Endothelial cell of umbilical vein (primary cell): ENCODE measurements at regions not wholly inside any gene's neighbourhood (a gene's known extent, or its start where the extent isn't known, plus 50 kb on each side); places are given as distances from the start of the nearest gene placed in this dataset.

Experiments used
- BruUV-seq: library from RNA; stranded (reverse); fragments of 400-500 nt; replicated peaks from 2 replicates; lab custom pipeline; 2021; lab: Mats Ljungman, UMichigan
- CTCF ChIA-PET: fragments of 300-600, 350-600 bp; sonication (Branson Sonifier 250); formaldehyde crosslinking; loops from one replicate; lab custom pipeline; 2021; ENCODE audit warnings: antibody characterized with exemption, inconsistent platforms; lab: Charles Lee
- POLR2A ChIA-PET: fragments of 300-600, 350-600 bp; sonication (Branson Sonifier 250); formaldehyde crosslinking; loops from one replicate; lab custom pipeline; 2021; ENCODE audit warnings: antibody characterized with exemption, inconsistent platforms; lab: Charles Lee
- DNase-seq: peaks from one replicate; pipeline ENCODE4 v3.0.0-alpha.2; 2011; ENCODE audit warnings: low read depth, low spot score
- FAIRE-seq: peaks from 2 replicates; lab custom pipeline; 2011; peaks lifted over from hg19 to GRCh38; lab: Jason Lieb, UNC
- H2AFZ ChIP-seq: 2 replicates; pipeline ENCODE4 v1.6.0; 2012; ENCODE audit warnings: low read depth, low read length, control low read depth, inconsistent platforms
- H3K27ac ChIP-seq: 2 replicates; pipeline ENCODE4 v1.5.1; 2011; ENCODE audit warnings: low read depth, mild to moderate bottlenecking, control low read depth, low read length, moderate library complexity; ENCODE audit not compliant: insufficient read depth
- H3K27me3 ChIP-seq, 2 experiments: 2 replicates each; pipeline versions ENCODE4 v1.6.0 to v1.6.1; 2011; ENCODE audit warnings: low read length in 2 of 2, mixed read lengths in 1 of 2; ENCODE audit not compliant: control insufficient read depth in 2 of 2, insufficient read depth in 2 of 2
- H3K36me3 ChIP-seq, 2 experiments: 2 replicates in 1 of 2; 3 replicates in 1 of 2; pipeline ENCODE4 v1.5.1; 2011; ENCODE audit warnings: low read length in 2 of 2, mild to moderate bottlenecking in 1 of 2, moderate library complexity in 1 of 2; ENCODE audit not compliant: control insufficient read depth in 2 of 2, insufficient read depth in 2 of 2; ENCODE audit errors: extremely low read depth in 1 of 2
- H3K4me1 ChIP-seq: 3 replicates; pipeline ENCODE4 v1.5.1; 2011; ENCODE audit warnings: mild to moderate bottlenecking, low read length; ENCODE audit not compliant: control insufficient read depth, insufficient read depth; ENCODE audit errors: extremely low read depth
- H3K4me2 ChIP-seq: 2 replicates; pipeline ENCODE4 v1.6.1; 2011; ENCODE audit warnings: low read length, control low read depth, mixed read lengths; ENCODE audit not compliant: insufficient read depth
- H3K4me3 ChIP-seq, 3 experiments: fragments of 200-600 bp in 1 of 3; sonication (generic), shearing (Covaris generic) in 1 of 3; replicated peaks in 1 of 3; 2 replicates each; pipeline ENCODE4 v1.5.1; 2011 to 2016; ENCODE audit warnings: control low read depth in 3 of 3, low read length in 3 of 3, mild to moderate bottlenecking in 2 of 3, inconsistent platforms in 1 of 3, low read depth in 1 of 3, moderate library complexity in 1 of 3; ENCODE audit not compliant: insufficient read depth in 1 of 3
- H3K79me2 ChIP-seq: 2 replicates; pipeline ENCODE4 v1.6.0; 2012; ENCODE audit warnings: low read length, inconsistent platforms; ENCODE audit not compliant: control insufficient read depth, insufficient read depth
- H3K9ac ChIP-seq: replicated peaks from 2 replicates; pipeline ENCODE3; 2011; ENCODE audit warnings: low read length, control low read depth; ENCODE audit not compliant: insufficient read depth; ENCODE audit errors: extremely low read depth
- H3K9me1 ChIP-seq: replicated peaks from 3 replicates; pipeline ENCODE4 v1.6.0; 2011; ENCODE audit warnings: mild to moderate bottlenecking, low read length; ENCODE audit not compliant: control insufficient read depth, insufficient read depth; ENCODE audit errors: extremely low read depth
- H3K9me3 ChIP-seq: replicated peaks from 2 replicates; pipeline ENCODE4 v1.5.1; 2012; ENCODE audit warnings: low read length, inconsistent platforms; ENCODE audit not compliant: control insufficient read depth, insufficient read depth
- H4K20me1 ChIP-seq: replicated peaks from 2 replicates; pipeline ENCODE3; 2011; ENCODE audit warnings: mild to moderate bottlenecking, low read length; ENCODE audit not compliant: control insufficient read depth, insufficient read depth; ENCODE audit errors: extremely low read depth
- EZH2 ChIP-seq: IDR thresholded peaks from 2 replicates; pipeline ENCODE4 v1.6.1; 2012; ENCODE audit warnings: borderline replicate concordance, low read depth, mild to moderate bottlenecking, moderate library complexity, low read length, inconsistent platforms; ENCODE audit not compliant: severe bottlenecking
- FOS ChIP-seq: IDR thresholded peaks from 2 replicates; pipeline ENCODE4 v1.6.1; 2011; ENCODE audit warnings: mild to moderate bottlenecking, low read length, moderate library complexity, borderline replicate concordance; ENCODE audit not compliant: insufficient read depth
- GATA2 ChIP-seq: IDR thresholded peaks from 2 replicates; pipeline ENCODE4 v1.7.0; 2011; ENCODE audit warnings: low read depth, mild to moderate bottlenecking, moderate library complexity, mixed read lengths, low read length; ENCODE audit not compliant: insufficient read length, insufficient read depth
- JUN ChIP-seq: IDR thresholded peaks from 2 replicates; pipeline ENCODE4 v1.6.1; 2011; ENCODE audit warnings: borderline replicate concordance, low read depth; ENCODE audit not compliant: insufficient read length, insufficient read depth
- MYC ChIP-seq: IDR thresholded peaks from one replicate; pipeline ENCODE4 v1.6.1; 2011; ENCODE audit warnings: mild to moderate bottlenecking, low read depth, low read length
- POLR2A ChIP-seq: IDR thresholded peaks from 2 replicates; pipeline ENCODE4 v1.6.1; 2012; ENCODE audit warnings: low read depth, mild to moderate bottlenecking, control low read depth, low read length
- POLR2AphosphoS5 ChIP-seq: IDR thresholded peaks from 2 replicates; pipeline ENCODE4 v1.6.1; 2012; ENCODE audit warnings: low read depth, mild to moderate bottlenecking, control low read depth, low read length, moderate library complexity; ENCODE audit not compliant: insufficient read depth
- dilution Hi-C: fragments of 300-500 bp; cut with MboI; formaldehyde crosslinking; loops from one replicate; pipeline ENCODE4 v1.15.0; 2019; ENCODE audit warnings: low sequenced_read_pairs; ENCODE audit not compliant: extremely low pct_ligation_motif_present
- intact Hi-C: fragments of 100-400 bp; cut with micrococcal nuclease; formaldehyde crosslinking; loops from one replicate; pipeline ENCODE4 v1.10.0; 2022
- TF ChIP-seq, protein P1 (sequence below), 2 donors: IDR thresholded peaks; 1 replicate in 1 of 2; 2 replicates in 1 of 2; pipeline ENCODE4 v1.5.1; 2011; ENCODE audit warnings: low read length in 2 of 2, mild to moderate bottlenecking in 2 of 2, moderate library complexity in 2 of 2, control low read depth in 1 of 2, inconsistent platforms in 1 of 2, low read depth in 1 of 2; ENCODE audit not compliant: insufficient read depth in 1 of 2; ENCODE audit errors: extremely low read depth in 1 of 2
- TF ChIP-seq, protein P2 (sequence below): IDR thresholded peaks from 2 replicates; pipeline ENCODE4 v1.6.1; 2011; ENCODE audit not compliant: insufficient read depth, insufficient read length

DNA sequence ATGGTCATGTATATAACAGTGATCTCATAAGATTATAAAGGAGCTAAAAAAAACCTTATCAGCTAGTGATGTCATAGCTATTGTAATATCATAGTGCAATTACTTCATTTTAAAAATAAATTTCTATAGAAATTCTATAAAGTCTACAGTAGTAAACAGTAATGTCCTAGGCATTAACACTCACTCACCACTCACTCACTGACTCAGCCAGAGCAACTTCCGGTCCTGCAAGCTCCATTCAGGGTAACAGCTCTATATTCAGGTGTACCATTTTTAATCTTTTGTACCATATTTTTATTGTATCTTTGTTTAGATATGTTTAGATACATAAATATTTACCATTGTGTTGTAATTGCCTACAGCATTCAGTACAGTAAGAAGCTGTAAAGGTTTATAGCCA, 524.4 kb upstream of the CDH5 start:
- Histone ChIP-seq H3K9me1 (no peaks in the 10 kb centered on the region), H3K9me3 (no peaks in the 10 kb centered on the region), H3K79me2 (no peaks in the 10 kb centered on the region), H3K4me3 (no peak overlapping the region), H3K27ac (no peak overlapping the region), H3K9ac (no peak overlapping the region), H3K4me1 (no peaks in the 10 kb centered on the region), H2AFZ (no peak overlapping the region), H3K4me2 (no peak overlapping the region), H4K20me1 (no peaks in the 10 kb centered on the region), H3K36me3 (no peaks in the 10 kb centered on the region), H3K27me3 (no peaks in the 10 kb centered on the region)
- FAIRE-seq = no peak
- no TSS peak for BruUV-seq
- CTCF ChIA-PET = no interaction called here
- intact Hi-C loops = no loop called here
- no peak for DNase-seq
- POLR2A ChIA-PET = interaction anchor here (0.6 kb wide), 1 partner anchor 8 kb away, joined by 3 read pairs; no protein-coding TSS in a partner anchor
- dilution Hi-C loops = no loop called here
- TF ChIP-seq POLR2A (no peak), POLR2AphosphoS5 (no peak), FOS (peak; percentile 65)
- TF ChIP-seq, protein P1, sequence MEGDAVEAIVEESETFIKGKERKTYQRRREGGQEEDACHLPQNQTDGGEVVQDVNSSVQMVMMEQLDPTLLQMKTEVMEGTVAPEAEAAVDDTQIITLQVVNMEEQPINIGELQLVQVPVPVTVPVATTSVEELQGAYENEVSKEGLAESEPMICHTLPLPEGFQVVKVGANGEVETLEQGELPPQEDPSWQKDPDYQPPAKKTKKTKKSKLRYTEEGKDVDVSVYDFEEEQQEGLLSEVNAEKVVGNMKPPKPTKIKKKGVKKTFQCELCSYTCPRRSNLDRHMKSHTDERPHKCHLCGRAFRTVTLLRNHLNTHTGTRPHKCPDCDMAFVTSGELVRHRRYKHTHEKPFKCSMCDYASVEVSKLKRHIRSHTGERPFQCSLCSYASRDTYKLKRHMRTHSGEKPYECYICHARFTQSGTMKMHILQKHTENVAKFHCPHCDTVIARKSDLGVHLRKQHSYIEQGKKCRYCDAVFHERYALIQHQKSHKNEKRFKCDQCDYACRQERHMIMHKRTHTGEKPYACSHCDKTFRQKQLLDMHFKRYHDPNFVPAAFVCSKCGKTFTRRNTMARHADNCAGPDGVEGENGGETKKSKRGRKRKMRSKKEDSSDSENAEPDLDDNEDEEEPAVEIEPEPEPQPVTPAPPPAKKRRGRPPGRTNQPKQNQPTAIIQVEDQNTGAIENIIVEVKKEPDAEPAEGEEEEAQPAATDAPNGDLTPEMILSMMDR (IDR thresholded peaks at IDR 0.05; ENCODE audit: extremely low read depth in 1 of 2, insufficient read depth in 1 of 2, low read depth in 1 of 2, low read length in 2 of 2) = no peak

DNA sequence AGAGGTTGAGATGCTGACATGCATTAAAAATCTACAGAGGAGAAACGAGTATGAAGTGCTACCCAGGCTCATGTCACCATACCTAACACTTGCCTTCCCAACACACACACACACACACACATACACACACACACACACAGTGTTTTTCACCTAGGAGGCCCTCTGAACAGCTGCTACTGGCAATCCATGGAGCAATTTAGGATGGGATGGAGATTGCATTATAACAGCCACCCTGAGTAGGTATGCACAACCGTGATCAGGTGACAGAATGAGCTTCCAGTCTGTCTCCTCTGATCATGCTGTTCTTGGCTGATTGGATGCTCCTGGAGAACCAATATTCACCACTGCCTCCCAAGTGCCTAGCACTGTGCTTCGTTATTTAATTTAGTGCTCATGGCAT, 528.5 kb upstream of the CDH5 start:
- Histone ChIP-seq H3K27ac (no peak overlapping the region), H4K20me1 (no peaks in the 10 kb centered on the region), H3K9me3 (no peaks in the 10 kb centered on the region), H2AFZ (no peak overlapping the region), H3K36me3 (no peaks in the 10 kb centered on the region), H3K4me1 (no peaks in the 10 kb centered on the region), H3K9me1 (no peaks in the 10 kb centered on the region), H3K79me2 (no peaks in the 10 kb centered on the region), H3K4me3 (no peak overlapping the region), H3K9ac (no peak overlapping the region), H3K4me2 (no peak overlapping the region), H3K27me3 (no peaks in the 10 kb centered on the region)
- no peak for DNase-seq
- TF ChIP-seq POLR2AphosphoS5 (no peak), GATA2 (no peak), POLR2A (no peak), EZH2 (no peak), JUN (no peak), MYC (no peak), FOS (no peak)
- TF ChIP-seq, protein P2, sequence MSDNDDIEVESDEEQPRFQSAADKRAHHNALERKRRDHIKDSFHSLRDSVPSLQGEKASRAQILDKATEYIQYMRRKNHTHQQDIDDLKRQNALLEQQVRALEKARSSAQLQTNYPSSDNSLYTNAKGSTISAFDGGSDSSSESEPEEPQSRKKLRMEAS = no peak
- TF ChIP-seq, protein P1 (IDR thresholded peaks at IDR 0.05; ENCODE audit: extremely low read depth in 1 of 2, insufficient read depth in 1 of 2, low read depth in 1 of 2, low read length in 2 of 2) = no peak
- ChIA-PET CTCF (no interaction called here), POLR2A (no interaction called here)
- FAIRE-seq = no peak
- intact Hi-C loops = no loop called here
- dilution Hi-C loops = no loop called here
- BruUV-seq = no TSS peak
